Liver (tissue), 3 donors: ENCODE measurements at regions not wholly inside any gene's neighbourhood (a gene's known extent, or its start where the extent isn't known, plus 50 kb on each side); places are given as distances from the start of the nearest gene placed in this dataset.

Source experiments
- EGR1 ChIP-seq, 2 donors: IDR thresholded peaks; 2 replicates each; pipeline ENCODE4 v1.6.1; 2016 to 2018; ENCODE audit warnings: antibody characterized with exemption in 2 of 2, low read depth in 2 of 2
- SP1 ChIP-seq: IDR thresholded peaks from 2 replicates; pipeline ENCODE4 v1.6.1; 2018; ENCODE audit warnings: antibody characterized with exemption, mild to moderate bottlenecking
- TF ChIP-seq, protein P1 (sequence below): fragments of 150-350 bp; IDR thresholded peaks from 2 replicates; pipeline ENCODE4 v1.5.1; 2017; ENCODE audit warnings: improper control_type of control experiment, low read depth, low read length; ENCODE audit not compliant: missing input control
- donor health status: healthy.
- donor health status: healthy.

GRCh38 chr3:164222197-164222596, 856.1 kb downstream of the SI start:
- TF ChIP-seq, protein P1, sequence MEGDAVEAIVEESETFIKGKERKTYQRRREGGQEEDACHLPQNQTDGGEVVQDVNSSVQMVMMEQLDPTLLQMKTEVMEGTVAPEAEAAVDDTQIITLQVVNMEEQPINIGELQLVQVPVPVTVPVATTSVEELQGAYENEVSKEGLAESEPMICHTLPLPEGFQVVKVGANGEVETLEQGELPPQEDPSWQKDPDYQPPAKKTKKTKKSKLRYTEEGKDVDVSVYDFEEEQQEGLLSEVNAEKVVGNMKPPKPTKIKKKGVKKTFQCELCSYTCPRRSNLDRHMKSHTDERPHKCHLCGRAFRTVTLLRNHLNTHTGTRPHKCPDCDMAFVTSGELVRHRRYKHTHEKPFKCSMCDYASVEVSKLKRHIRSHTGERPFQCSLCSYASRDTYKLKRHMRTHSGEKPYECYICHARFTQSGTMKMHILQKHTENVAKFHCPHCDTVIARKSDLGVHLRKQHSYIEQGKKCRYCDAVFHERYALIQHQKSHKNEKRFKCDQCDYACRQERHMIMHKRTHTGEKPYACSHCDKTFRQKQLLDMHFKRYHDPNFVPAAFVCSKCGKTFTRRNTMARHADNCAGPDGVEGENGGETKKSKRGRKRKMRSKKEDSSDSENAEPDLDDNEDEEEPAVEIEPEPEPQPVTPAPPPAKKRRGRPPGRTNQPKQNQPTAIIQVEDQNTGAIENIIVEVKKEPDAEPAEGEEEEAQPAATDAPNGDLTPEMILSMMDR, result no peak
- TF ChIP-seq EGR1 (IDR thresholded peaks at IDR 0.05; ENCODE audit: low read depth in 2 of 2) (no peak), SP1 (no peak)
